Spleen (tissue), 11 donors: ENCODE measurements at regions not wholly inside any gene's neighbourhood (a gene's known extent, or its start where the extent isn't known, plus 50 kb on each side); places are given as distances from the start of the nearest gene placed in this dataset.

ENCODE experiments used
- DNase-seq: peaks from one replicate; pipeline ENCODE4 v3.0.0-alpha.2; 2020
- H3K27ac ChIP-seq, 8 donors: fragments of 200-600 bp; sonication (generic) in 7 of 8; 1 replicate in 4 of 8; 2 replicates in 4 of 8; pipeline versions ENCODE4 v1.5.0 to v1.8.0; 2016 to 2021; ENCODE audit warnings: inconsistent platforms in 4 of 8, mild to moderate bottlenecking in 4 of 8, moderate library complexity in 1 of 8
- H3K27me3 ChIP-seq, 7 donors: fragments of 200-600 bp; sonication (generic) in 6 of 7; replicated peaks in 1 of 7; 1 replicate in 4 of 7; 2 replicates in 3 of 7; pipeline versions ENCODE4 v1.5.0 to v1.8.0; 2016 to 2021; ENCODE audit warnings: inconsistent platforms in 3 of 7, mild to moderate bottlenecking in 1 of 7
- H3K36me3 ChIP-seq, 6 donors: fragments of 200-600 bp; sonication (generic) in 5 of 6; 1 replicate in 4 of 6; 2 replicates in 2 of 6; pipeline versions ENCODE4 v1.5.0 to v1.8.0; 2016 to 2021; ENCODE audit warnings: inconsistent platforms in 2 of 6
- H3K4me1 ChIP-seq, 6 donors: fragments of 200-600 bp; sonication (generic) in 5 of 6; 1 replicate in 3 of 6; 2 replicates in 3 of 6; pipeline versions ENCODE4 v1.5.0 to v1.8.0; 2016 to 2021; ENCODE audit warnings: inconsistent platforms in 3 of 6
- H3K4me3 ChIP-seq, 8 donors: fragments of 200-600 bp; sonication (generic) in 7 of 8; 1 replicate in 4 of 8; 2 replicates in 4 of 8; pipeline versions ENCODE4 v1.5.0 to v1.8.0; 2016 to 2021; ENCODE audit warnings: inconsistent platforms in 4 of 8, mild to moderate bottlenecking in 4 of 8, moderate library complexity in 2 of 8
- H3K9me3 ChIP-seq, 8 donors: fragments of 200-600 bp; sonication (generic) in 7 of 8; 1 replicate in 4 of 8; 2 replicates in 4 of 8; pipeline versions ENCODE4 v1.5.0 to v1.8.0; 2016 to 2021; ENCODE audit warnings: inconsistent platforms in 4 of 8
- POLR2A ChIP-seq, 3 donors: fragments of 450-650 bp; IDR thresholded peaks; one replicate each; pipeline ENCODE4 v1.5.1; 2017; ENCODE audit warnings: antibody characterized with exemption in 3 of 3, mild to moderate bottlenecking in 1 of 3
- POLR2AphosphoS5 ChIP-seq, 3 donors: sonication (generic); formaldehyde crosslinking; IDR thresholded peaks; one replicate each; pipeline ENCODE4 v1.5.1; 2017; ENCODE audit warnings: antibody characterized with exemption in 3 of 3
- WGBS, 5 donors: extraction: QIAGEN DNeasy Blood & Tissue Kit in 3 of 5; methylation state at CpG; one replicate each; pipeline versions ENCODE4 v1.1.5 to v1.1.7; 2013 to 2018; 5-methylcytosine and 5-hydroxymethylcytosine counted together
- intact Hi-C: fragments of 100-400 bp; cut with DNase I; formaldehyde crosslinking; loops from one replicate; pipeline ENCODE4 v1.15.0; 2023; ENCODE audit warnings: low total_unique reads
- TF ChIP-seq, protein P1 (sequence below), 11 experiments: fragments of 200-600 bp in 7 of 11; fragments of 450-650 bp in 4 of 11; sonication (generic) in 4 of 11; IDR thresholded peaks in 8 of 11; conservative IDR thresholded peaks in 3 of 11; 1 replicate in 7 of 11; 2 replicates in 4 of 11; pipeline versions ENCODE4 v1.4.0 to v1.8.0; 2016 to 2021; ENCODE audit warnings: antibody characterized with exemption in 11 of 11, inconsistent platforms in 4 of 11, mild to moderate bottlenecking in 1 of 11
- donor health status: healthy with polysubstance abuse.
- donor health status: DM: no; HTN: no; CAD: no; lungs with moderate emphysema.
- donor health status: DM: no; HTN: no; CAD: no.
- donor health status: Bipolar disorder and iron deficiency.
- donor health status: healthy.
- donor health status: DM: no; HTN: no; CAD: no.
- donor health status: DM: yes; HTN: yes; CAD: no.

DNA sequence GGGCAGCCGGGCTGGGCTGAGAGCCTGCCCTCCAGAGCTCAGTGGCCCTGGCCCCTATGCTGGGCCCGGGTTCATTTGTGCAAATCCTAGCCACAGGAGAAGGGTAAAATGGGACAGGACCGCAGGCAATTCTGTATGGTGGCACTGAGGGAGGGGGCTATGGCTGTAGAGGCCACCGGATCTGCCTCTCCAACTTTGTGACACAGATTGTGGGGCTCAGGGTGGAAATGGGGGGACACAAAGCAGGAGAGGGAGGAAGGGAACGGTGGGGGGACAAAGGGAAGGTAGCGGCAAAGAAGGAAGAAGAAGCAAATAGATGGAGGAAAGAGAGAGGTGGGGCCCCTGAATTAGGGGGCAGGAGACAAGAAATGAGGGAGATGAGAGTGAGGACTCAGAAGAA lies 201.1 kb downstream of the SMAD2 start:
- Histone ChIP-seq H3K27ac (no peak overlapping the region), H3K4me1 (no peaks in the 10 kb centered on the region), H3K27me3 (peaks cover 0 to 32% (median 0%) of the 10 kb centered on the region in 7 donors), H3K9me3 (no peaks in the 10 kb centered on the region), H3K4me3 (no peak overlapping the region), H3K36me3 (no peaks in the 10 kb centered on the region)
- intact Hi-C loops: no loop called here
- WGBS, 5 donors: 81 to 92% (median 86%) methylated on average over 6 of the region's 6 CpGs
- peak; percentile 37 for DNase-seq
- TF ChIP-seq, protein P1, sequence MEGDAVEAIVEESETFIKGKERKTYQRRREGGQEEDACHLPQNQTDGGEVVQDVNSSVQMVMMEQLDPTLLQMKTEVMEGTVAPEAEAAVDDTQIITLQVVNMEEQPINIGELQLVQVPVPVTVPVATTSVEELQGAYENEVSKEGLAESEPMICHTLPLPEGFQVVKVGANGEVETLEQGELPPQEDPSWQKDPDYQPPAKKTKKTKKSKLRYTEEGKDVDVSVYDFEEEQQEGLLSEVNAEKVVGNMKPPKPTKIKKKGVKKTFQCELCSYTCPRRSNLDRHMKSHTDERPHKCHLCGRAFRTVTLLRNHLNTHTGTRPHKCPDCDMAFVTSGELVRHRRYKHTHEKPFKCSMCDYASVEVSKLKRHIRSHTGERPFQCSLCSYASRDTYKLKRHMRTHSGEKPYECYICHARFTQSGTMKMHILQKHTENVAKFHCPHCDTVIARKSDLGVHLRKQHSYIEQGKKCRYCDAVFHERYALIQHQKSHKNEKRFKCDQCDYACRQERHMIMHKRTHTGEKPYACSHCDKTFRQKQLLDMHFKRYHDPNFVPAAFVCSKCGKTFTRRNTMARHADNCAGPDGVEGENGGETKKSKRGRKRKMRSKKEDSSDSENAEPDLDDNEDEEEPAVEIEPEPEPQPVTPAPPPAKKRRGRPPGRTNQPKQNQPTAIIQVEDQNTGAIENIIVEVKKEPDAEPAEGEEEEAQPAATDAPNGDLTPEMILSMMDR (IDR thresholded peaks at IDR 0.05 in 8 of 11, conservative IDR thresholded peaks at IDR 0.05 in 3 of 11): no peak
- TF ChIP-seq POLR2AphosphoS5 (IDR thresholded peaks at IDR 0.05) (no peak), POLR2A (IDR thresholded peaks at IDR 0.05) (no peak)

- Histone ChIP-seq H3K4me3 (no peak overlapping the region), H3K36me3 (no peaks in the 10 kb centered on the region), H3K27ac (no peak overlapping the region), H3K4me1 (no peaks in the 10 kb centered on the region), H3K9me3 (no peaks in the 10 kb centered on the region), H3K27me3 (peaks cover 0 to 28% (median 0%) of the 10 kb centered on the region in 7 donors)
- no peak for TF ChIP-seq POLR2A (IDR thresholded peaks at IDR 0.05)
- TF ChIP-seq, protein P1 (IDR thresholded peaks at IDR 0.05 in 8 of 11, conservative IDR thresholded peaks at IDR 0.05 in 3 of 11): no peak
- TF ChIP-seq POLR2AphosphoS5 (IDR thresholded peaks at IDR 0.05): no peak
- no peak for DNase-seq
- intact Hi-C loops: no loop called here
- WGBS, 5 donors: 94 to 98% (median 95%) methylated on average over 2 of the region's 2 CpGs
Measured at GRCh38 chr18:47728921-47729320, 201.5 kb downstream of the SMAD2 start.

GRCh38 chr18:47727409-47727808 lies 203.1 kb downstream of the SMAD2 start:
- Histone ChIP-seq H3K4me3 (no peak overlapping the region), H3K27me3 (peaks cover 0 to 15% (median 0%) of the 10 kb centered on the region in 7 donors)
- 72 to 85% (median 82%) methylated on average over 5 of the region's 5 CpGs for WGBS, 5 donors

DNA sequence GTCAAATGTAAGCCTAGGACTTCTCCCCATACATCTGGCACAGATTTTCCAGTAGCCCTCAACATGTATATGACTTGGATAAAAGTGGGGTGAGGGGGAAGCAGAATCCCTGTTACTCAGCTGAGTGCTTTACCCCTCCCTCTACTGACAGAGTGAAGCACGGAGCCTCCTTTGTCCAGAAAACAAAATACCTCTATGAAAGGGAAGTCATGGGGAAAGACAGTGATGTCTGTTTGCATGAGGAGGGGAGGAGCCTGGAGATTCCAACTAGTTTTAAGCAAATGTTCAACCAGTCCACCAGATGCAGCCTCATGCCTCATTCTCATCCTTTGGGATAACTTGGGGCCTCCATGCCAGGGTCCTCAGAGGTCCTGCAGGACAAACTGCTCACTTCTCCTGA lies 203.9 kb downstream of the SMAD2 start:
- no peaks in the 10 kb centered on the region for H3K9me3 ChIP-seq
- no peak overlapping the region for H3K27ac ChIP-seq
- no peak for DNase-seq
- WGBS, 5 donors: 22 to 75% (median 51%) methylated on average over 1 of the region's 1 CpG
- TF ChIP-seq, protein P1 (IDR thresholded peaks at IDR 0.05 in 8 of 11, conservative IDR thresholded peaks at IDR 0.05 in 3 of 11): no peak
- TF ChIP-seq POLR2A (IDR thresholded peaks at IDR 0.05): no peak
- H3K4me1 ChIP-seq: no peaks in the 10 kb centered on the region
- H3K4me3 ChIP-seq: no peak overlapping the region
- H3K27me3 ChIP-seq: peaks cover 0 to 12% (median 0%) of the 10 kb centered on the region in 7 donors
- H3K36me3 ChIP-seq: no peaks in the 10 kb centered on the region
- intact Hi-C loops: no loop called here

More at GRCh38 chr18:47727409-47727808, 203.1 kb downstream of the SMAD2 start:
- DNase-seq: no peak
- Histone ChIP-seq H3K36me3 (no peaks in the 10 kb centered on the region), H3K4me1 (no peaks in the 10 kb centered on the region), H3K27ac (no peak overlapping the region), H3K9me3 (no peaks in the 10 kb centered on the region)
- intact Hi-C loops: no loop called here
- TF ChIP-seq POLR2A (IDR thresholded peaks at IDR 0.05): no peak
- TF ChIP-seq, protein P1 (IDR thresholded peaks at IDR 0.05 in 8 of 11, conservative IDR thresholded peaks at IDR 0.05 in 3 of 11): no peak
- TF ChIP-seq POLR2AphosphoS5 (IDR thresholded peaks at IDR 0.05): no peak
